Lower leg skin (tissue), 4 donors: ENCODE measurements at regions not wholly inside any gene's neighbourhood (a gene's known extent, or its start where the extent isn't known, plus 50 kb on each side); places are given as distances from the start of the nearest gene placed in this dataset.

Source experiments
- DNase-seq, 2 donors: peaks; one replicate each; pipeline ENCODE4 v3.0.0-alpha.2; 2019; ENCODE audit warnings: low spot score in 2 of 2
- H3K4me3 ChIP-seq: fragments of 200-600 bp; sonication (generic); 2 replicates; pipeline ENCODE4 v1.5.1; 2017; ENCODE audit warnings: mild to moderate bottlenecking, low read depth; ENCODE audit not compliant: poor library complexity, severe bottlenecking
- POLR2A ChIP-seq, 2 donors: fragments of 450-650 bp; IDR thresholded peaks; one replicate each; pipeline ENCODE4 v1.6.1; 2016 to 2017; ENCODE audit warnings: antibody characterized with exemption in 2 of 2, mild to moderate bottlenecking in 1 of 2, moderate library complexity in 1 of 2
- WGBS, 2 donors: methylation state at CpG; one replicate each; pipeline ENCODE4 v1.1.5; 2018; 5-methylcytosine and 5-hydroxymethylcytosine counted together
- intact Hi-C: fragments of 100-400 bp; cut with DNase I; formaldehyde crosslinking; loops from one replicate; pipeline ENCODE4 v1.15.0; 2023; ENCODE audit warnings: low total_unique reads
- TF ChIP-seq, protein P1 (sequence below), 3 donors: fragments of 450-650 bp; IDR thresholded peaks; one replicate each; pipeline ENCODE4 v1.5.1; 2016; ENCODE audit warnings: antibody characterized with exemption in 3 of 3, mild to moderate bottlenecking in 3 of 3, moderate library complexity in 2 of 3

DNA sequence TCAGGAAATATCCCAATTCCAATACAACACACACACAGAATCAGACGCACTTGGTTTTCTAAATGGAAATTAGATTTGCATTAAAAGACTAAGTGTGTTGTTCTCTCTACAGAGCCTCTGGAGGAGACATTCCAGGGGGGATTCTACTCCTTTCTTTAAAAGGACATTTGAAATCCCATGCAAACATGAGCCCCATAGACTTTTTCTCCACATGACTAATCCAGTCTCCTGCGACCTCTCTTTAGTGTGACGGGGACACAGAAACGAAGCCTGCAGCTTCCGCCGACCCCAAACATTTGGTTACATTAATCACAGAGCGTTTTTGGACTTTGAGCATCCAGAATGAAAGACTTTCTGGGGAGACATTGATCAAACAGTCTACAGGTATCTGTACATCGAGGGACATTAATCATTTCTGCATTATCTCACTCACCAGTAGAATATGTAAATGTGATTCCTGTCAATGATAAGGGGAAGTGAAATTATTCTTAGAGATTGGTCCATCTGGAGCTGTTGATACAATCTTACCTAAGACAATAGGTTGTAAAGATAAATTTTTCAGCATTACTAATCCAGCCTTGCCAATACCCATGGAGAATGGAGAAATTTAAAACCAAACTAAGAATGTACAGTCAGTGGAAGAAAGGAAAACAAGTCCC, 103.4 kb upstream of the IRX3 start:
- WGBS, 2 donors = 79% methylated on average over 8 of the region's 8 CpGs
- TF ChIP-seq POLR2A (IDR thresholded peaks at IDR 0.05) = no peak
- TF ChIP-seq, protein P1, sequence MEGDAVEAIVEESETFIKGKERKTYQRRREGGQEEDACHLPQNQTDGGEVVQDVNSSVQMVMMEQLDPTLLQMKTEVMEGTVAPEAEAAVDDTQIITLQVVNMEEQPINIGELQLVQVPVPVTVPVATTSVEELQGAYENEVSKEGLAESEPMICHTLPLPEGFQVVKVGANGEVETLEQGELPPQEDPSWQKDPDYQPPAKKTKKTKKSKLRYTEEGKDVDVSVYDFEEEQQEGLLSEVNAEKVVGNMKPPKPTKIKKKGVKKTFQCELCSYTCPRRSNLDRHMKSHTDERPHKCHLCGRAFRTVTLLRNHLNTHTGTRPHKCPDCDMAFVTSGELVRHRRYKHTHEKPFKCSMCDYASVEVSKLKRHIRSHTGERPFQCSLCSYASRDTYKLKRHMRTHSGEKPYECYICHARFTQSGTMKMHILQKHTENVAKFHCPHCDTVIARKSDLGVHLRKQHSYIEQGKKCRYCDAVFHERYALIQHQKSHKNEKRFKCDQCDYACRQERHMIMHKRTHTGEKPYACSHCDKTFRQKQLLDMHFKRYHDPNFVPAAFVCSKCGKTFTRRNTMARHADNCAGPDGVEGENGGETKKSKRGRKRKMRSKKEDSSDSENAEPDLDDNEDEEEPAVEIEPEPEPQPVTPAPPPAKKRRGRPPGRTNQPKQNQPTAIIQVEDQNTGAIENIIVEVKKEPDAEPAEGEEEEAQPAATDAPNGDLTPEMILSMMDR (IDR thresholded peaks at IDR 0.05) = no peak
- intact Hi-C loops = no loop called here
- peak in 1 of 2 donors; percentile 4 for DNase-seq
- H3K4me3 ChIP-seq = no peak overlapping the region

DNA sequence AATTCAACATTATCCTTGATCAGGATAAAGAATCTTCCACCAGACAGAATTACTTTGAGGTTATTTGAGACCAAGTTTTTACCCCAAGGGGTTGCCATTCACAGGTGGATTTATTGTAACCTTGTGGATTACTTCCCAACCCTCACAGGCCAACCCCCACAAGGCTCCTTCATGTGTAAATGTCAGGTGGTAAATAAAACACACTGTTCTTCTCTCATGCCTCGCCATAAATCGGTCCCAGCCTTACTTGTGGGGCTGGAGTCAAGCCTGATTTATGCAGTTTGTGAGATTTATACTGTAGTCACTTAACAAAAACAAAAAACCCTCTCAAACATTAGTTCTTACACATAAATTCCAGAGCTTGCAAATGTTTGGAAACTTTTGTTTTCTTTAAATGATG, 98.6 kb upstream of the IRX3 start:
- TF ChIP-seq, protein P1 (IDR thresholded peaks at IDR 0.05) = no peak
- no peak for TF ChIP-seq POLR2A (IDR thresholded peaks at IDR 0.05)
- 54 to 69% methylated on average over 2 of the region's 2 CpGs for WGBS, 2 donors
- no peak overlapping the region for H3K4me3 ChIP-seq
- DNase-seq = peak in 1 of 2 donors; percentile 21
- intact Hi-C loops = no loop called here

DNA sequence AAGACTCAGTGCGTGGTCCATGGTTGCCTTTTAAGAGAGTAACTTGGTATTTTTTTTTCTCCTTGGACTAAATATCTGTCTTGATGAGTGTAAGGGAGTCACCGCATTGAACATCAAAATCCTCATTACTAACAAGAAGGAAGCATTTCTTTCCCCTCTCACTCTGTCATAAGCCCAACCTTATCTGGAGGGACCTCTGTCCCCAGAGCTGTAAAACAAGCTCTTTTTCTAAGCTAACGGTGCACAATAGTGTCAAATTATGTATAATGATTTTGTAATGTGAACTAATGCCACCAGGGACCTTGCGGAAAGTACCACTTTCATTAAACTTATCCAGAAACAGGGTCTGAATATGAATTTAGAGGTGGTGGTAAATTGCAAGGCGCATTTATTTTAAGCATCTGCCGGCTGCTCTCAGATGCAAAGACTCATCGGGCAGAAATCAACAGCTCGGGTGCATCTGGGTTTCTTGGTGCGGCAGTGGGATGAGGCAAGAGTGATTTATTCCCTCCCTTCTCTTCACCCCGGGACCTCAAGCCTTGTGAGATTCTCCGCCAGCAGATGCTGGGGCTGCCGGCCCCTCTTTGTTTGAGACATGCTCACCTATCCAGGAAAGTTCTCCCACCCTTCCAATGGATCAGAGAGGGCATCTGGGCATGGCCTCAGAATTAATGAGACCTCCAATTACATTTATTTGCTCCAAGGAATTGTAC, 95.2 kb upstream of the IRX3 start:
- H3K4me3 ChIP-seq = no peak overlapping the region
- TF ChIP-seq, protein P1 (IDR thresholded peaks at IDR 0.05) = no peak
- intact Hi-C loops = no loop called here
- peak in 1 of 2 donors; percentile 31 for DNase-seq
- 84 to 88% methylated on average over 12 of the region's 12 CpGs for WGBS, 2 donors

DNA sequence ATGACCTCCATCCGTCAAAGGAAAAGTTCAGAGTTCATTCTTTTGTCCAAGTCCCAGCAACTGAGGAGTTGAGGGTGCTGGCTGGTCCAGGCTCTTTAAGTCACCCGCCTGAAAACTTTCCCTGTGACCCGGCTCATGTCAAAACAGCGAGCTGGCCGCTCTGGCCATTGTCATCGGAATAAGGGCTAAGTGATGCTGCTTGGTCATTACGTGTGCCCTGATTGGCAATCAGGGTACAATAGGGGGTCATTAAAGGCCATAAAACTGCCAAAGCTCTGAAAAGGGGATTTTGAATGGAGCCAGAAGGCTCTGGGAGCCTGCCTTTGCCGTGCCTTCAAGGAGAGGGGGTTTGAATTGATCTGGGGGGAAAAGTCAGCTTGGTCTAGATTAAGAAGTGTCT, 88.5 kb upstream of the IRX3 start:
- intact Hi-C loops = no loop called here
- DNase-seq = peak in 1 of 2 donors; percentile 39
- H3K4me3 ChIP-seq = no peak overlapping the region
- TF ChIP-seq POLR2A (IDR thresholded peaks at IDR 0.05) = no peak
- TF ChIP-seq, protein P1 (IDR thresholded peaks at IDR 0.05) = no peak
- WGBS, 2 donors = 92 to 95% methylated on average over 8 of the region's 8 CpGs

DNA sequence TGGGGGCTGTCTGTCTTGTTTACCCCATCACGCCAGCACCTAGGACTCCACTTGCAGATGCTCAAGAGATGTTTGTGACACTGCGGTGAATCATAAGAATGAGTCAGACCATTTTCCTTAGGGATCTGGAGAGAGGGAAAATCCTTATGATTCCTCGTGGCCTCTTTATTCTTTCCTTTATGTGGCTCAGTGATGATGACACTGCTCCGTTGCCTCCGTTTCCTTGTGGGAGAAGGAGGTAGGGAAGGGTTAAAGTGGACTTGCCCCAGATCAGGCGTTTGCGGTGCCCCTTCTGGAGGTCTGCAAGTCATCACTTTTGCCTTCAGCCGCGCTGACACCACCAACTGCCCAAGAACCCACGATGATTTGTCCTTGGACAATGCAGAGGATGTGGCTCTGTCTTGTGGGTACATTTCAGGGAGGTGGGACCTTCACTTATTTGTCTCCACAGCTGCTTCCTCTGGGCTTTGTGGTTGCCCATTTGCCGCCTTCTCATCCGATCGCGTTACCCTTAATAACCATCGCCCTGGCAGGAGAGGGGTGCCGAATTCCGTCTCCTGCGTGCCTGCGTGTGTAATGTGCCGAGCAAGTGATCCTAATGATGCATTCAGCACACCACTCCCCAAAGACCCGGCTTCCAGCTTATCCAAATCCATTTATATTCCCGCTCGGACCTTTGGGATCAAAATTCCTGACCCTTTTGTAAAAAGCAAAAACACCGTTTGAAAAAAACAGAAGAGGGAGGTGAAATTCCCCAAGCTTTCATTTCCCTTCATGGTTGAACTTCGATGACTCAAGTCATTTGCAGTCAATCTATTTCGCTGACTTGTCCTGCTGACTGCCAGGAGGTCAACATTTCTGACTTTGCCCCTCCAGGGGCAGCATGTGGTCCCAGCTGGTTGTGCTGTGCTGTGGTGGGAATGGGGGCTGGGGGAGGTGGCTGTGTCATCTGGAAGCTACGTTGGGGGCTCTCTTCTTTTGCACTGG, 87.2 kb upstream of the IRX3 start:
- 59 to 62% methylated on average over 27 of the region's 27 CpGs for WGBS, 2 donors
- peak in 1 of 2 donors; percentile 75 for DNase-seq

More for the DNA sequence above, 87.2 kb upstream of the IRX3 start:
- intact Hi-C loops = no loop called here
- no peak overlapping the region for H3K4me3 ChIP-seq
- TF ChIP-seq POLR2A (IDR thresholded peaks at IDR 0.05) = no peak
- TF ChIP-seq, protein P1 (IDR thresholded peaks at IDR 0.05) = no peak
